Thymus (tissue), 11 donors: ENCODE measurements at regions not wholly inside any gene's neighbourhood (a gene's known extent, or its start where the extent isn't known, plus 50 kb on each side); places are given as distances from the start of the nearest gene placed in this dataset.

Experiments
- DNase-seq, 9 donors: peaks; one replicate each; pipeline ENCODE4 v3.0.0-alpha.2; 2013; ENCODE audit warnings: low spot score in 9 of 9, low read depth in 6 of 9, missing footprints in 1 of 9
- H3K27ac ChIP-seq, 2 donors: one replicate each; pipeline ENCODE4 v1.5.1; 2013; ENCODE audit warnings: control low read depth in 1 of 2, low read depth in 1 of 2, low read length in 1 of 2, mild to moderate bottlenecking in 1 of 2, moderate library complexity in 1 of 2
- H3K27me3 ChIP-seq, 2 donors: one replicate each; pipeline ENCODE4 v1.5.1; 2013; ENCODE audit warnings: low read length in 1 of 2; ENCODE audit not compliant: control insufficient read depth in 2 of 2, insufficient read depth in 1 of 2
- H3K36me3 ChIP-seq, 2 donors: one replicate each; pipeline ENCODE4 v1.5.1; 2013; ENCODE audit warnings: low read length in 1 of 2, mild to moderate bottlenecking in 1 of 2, moderate library complexity in 1 of 2; ENCODE audit not compliant: control insufficient read depth in 2 of 2, insufficient read depth in 2 of 2
- H3K4me1 ChIP-seq, 2 donors: one replicate each; pipeline ENCODE4 v1.5.1; 2013; ENCODE audit warnings: low read length in 2 of 2; ENCODE audit not compliant: control insufficient read depth in 2 of 2, insufficient read depth in 2 of 2
- H3K4me3 ChIP-seq, 2 donors: one replicate each; pipeline ENCODE4 v1.5.1; 2013; ENCODE audit warnings: low read length in 2 of 2, control low read depth in 1 of 2, mild to moderate bottlenecking in 1 of 2
- H3K9me3 ChIP-seq, 2 donors: one replicate each; pipeline ENCODE4 v1.5.1; 2013; ENCODE audit warnings: low read length in 1 of 2, mild to moderate bottlenecking in 1 of 2; ENCODE audit not compliant: control insufficient read depth in 2 of 2, insufficient read depth in 1 of 2
- WGBS: extraction: QIAGEN DNeasy Blood & Tissue Kit; methylation state at CpG from one replicate; pipeline ENCODE4 v1.1.7; 2013; 5-methylcytosine and 5-hydroxymethylcytosine counted together
- donor health status: healthy.

GRCh38 chr20:20897922-20898321 is 185.5 kb upstream of the RALGAPA2 start:
- no peak for DNase-seq
- 27% methylated on average over 4 of the region's 4 CpGs for WGBS

GRCh38 chr20:20897145-20897544 is 184.7 kb upstream of the RALGAPA2 start:
- no peak overlapping the region for H3K27ac ChIP-seq
- H3K36me3 ChIP-seq: no peaks in the 10 kb centered on the region
- H3K27me3 ChIP-seq: no peaks in the 10 kb centered on the region
- no peaks in the 10 kb centered on the region for H3K9me3 ChIP-seq
- H3K4me1 ChIP-seq: no peaks in the 10 kb centered on the region
- DNase-seq: no peak
- H3K4me3 ChIP-seq: no peak overlapping the region

More at GRCh38 chr20:20897922-20898321, 185.5 kb upstream of the RALGAPA2 start:
- Histone ChIP-seq H3K36me3 (no peaks in the 10 kb centered on the region), H3K4me1 (no peaks in the 10 kb centered on the region), H3K9me3 (no peaks in the 10 kb centered on the region), H3K27me3 (no peaks in the 10 kb centered on the region), H3K27ac (no peak overlapping the region), H3K4me3 (no peak overlapping the region)

- 92% methylated on average over 3 of the region's 3 CpGs for WGBS
Observed at GRCh38 chr20:20896606-20897005, 184.2 kb upstream of the RALGAPA2 start.

GRCh38 chr20:20895537-20895936 is 183.1 kb upstream of the RALGAPA2 start:
- DNase-seq: no peak
- H3K27ac ChIP-seq: no peak overlapping the region
- H3K9me3 ChIP-seq: no peaks in the 10 kb centered on the region
- no peaks in the 10 kb centered on the region for H3K27me3 ChIP-seq
- no peaks in the 10 kb centered on the region for H3K4me1 ChIP-seq
- no peaks in the 10 kb centered on the region for H3K36me3 ChIP-seq
- 93% methylated on average over 12 of the region's 12 CpGs for WGBS
- no peak overlapping the region for H3K4me3 ChIP-seq

More at GRCh38 chr20:20896606-20897005, 184.2 kb upstream of the RALGAPA2 start:
- DNase-seq: no peak
- Histone ChIP-seq H3K9me3 (no peaks in the 10 kb centered on the region), H3K27ac (no peak overlapping the region), H3K4me3 (no peak overlapping the region), H3K36me3 (no peaks in the 10 kb centered on the region), H3K4me1 (no peaks in the 10 kb centered on the region), H3K27me3 (no peaks in the 10 kb centered on the region)

- H3K4me3 ChIP-seq: no peak overlapping the region
- no peaks in the 10 kb centered on the region for H3K27me3 ChIP-seq
- no peak overlapping the region for H3K27ac ChIP-seq
- no peaks in the 10 kb centered on the region for H3K36me3 ChIP-seq
- DNase-seq: no peak
- H3K4me1 ChIP-seq: no peaks in the 10 kb centered on the region
- WGBS: 86% methylated on average over 13 of the region's 13 CpGs
- H3K9me3 ChIP-seq: no peaks in the 10 kb centered on the region
Observed at GRCh38 chr20:20894753-20895152, 182.3 kb upstream of the RALGAPA2 start.

- 78% methylated on average over 3 of the region's 3 CpGs for WGBS
Observed at GRCh38 chr20:20894280-20894679, 181.8 kb upstream of the RALGAPA2 start.

GRCh38 chr20:20892328-20892727 is 179.9 kb upstream of the RALGAPA2 start:
- H3K27me3 ChIP-seq: peaks cover 0 to 5% of the 10 kb centered on the region in 2 donors
- DNase-seq: no peak
- H3K9me3 ChIP-seq: no peaks in the 10 kb centered on the region
- 81% methylated on average over 5 of the region's 5 CpGs for WGBS
- H3K4me1 ChIP-seq: no peaks in the 10 kb centered on the region
- H3K4me3 ChIP-seq: no peak overlapping the region
- no peak overlapping the region for H3K27ac ChIP-seq
- no peaks in the 10 kb centered on the region for H3K36me3 ChIP-seq

More at GRCh38 chr20:20894280-20894679, 181.8 kb upstream of the RALGAPA2 start:
- no peak overlapping the region for H3K27ac ChIP-seq
- no peaks in the 10 kb centered on the region for H3K36me3 ChIP-seq
- DNase-seq: no peak
- H3K27me3 ChIP-seq: no peaks in the 10 kb centered on the region
- no peaks in the 10 kb centered on the region for H3K4me1 ChIP-seq
- H3K9me3 ChIP-seq: no peaks in the 10 kb centered on the region
- H3K4me3 ChIP-seq: no peak overlapping the region

- 95% methylated on average over 6 of the region's 6 CpGs for WGBS
- H3K9me3 ChIP-seq: no peaks in the 10 kb centered on the region
- no peak overlapping the region for H3K4me3 ChIP-seq
- no peak for DNase-seq
- H3K4me1 ChIP-seq: no peaks in the 10 kb centered on the region
- peaks cover 0 to 5% of the 10 kb centered on the region in 2 donors for H3K27me3 ChIP-seq
- no peak overlapping the region for H3K27ac ChIP-seq
- no peaks in the 10 kb centered on the region for H3K36me3 ChIP-seq
Observed at GRCh38 chr20:20890751-20891150, 178.3 kb upstream of the RALGAPA2 start.

GRCh38 chr20:20888936-20889335 is 176.5 kb upstream of the RALGAPA2 start:
- WGBS: 61% methylated on average over 8 of the region's 8 CpGs
- no peak overlapping the region for H3K4me3 ChIP-seq
- H3K36me3 ChIP-seq: no peaks in the 10 kb centered on the region
- H3K27me3 ChIP-seq: peaks cover 0 to 5% of the 10 kb centered on the region in 2 donors
- no peak for DNase-seq
- H3K9me3 ChIP-seq: no peaks in the 10 kb centered on the region
- H3K27ac ChIP-seq: no peak overlapping the region
- no peaks in the 10 kb centered on the region for H3K4me1 ChIP-seq

- Histone ChIP-seq H3K27me3 (peaks cover 0 to 5% of the 10 kb centered on the region in 2 donors), H3K36me3 (no peaks in the 10 kb centered on the region), H3K9me3 (no peaks in the 10 kb centered on the region), H3K4me1 (no peaks in the 10 kb centered on the region), H3K4me3 (no peak overlapping the region), H3K27ac (no peak overlapping the region)
- 96% methylated on average over 14 of the region's 14 CpGs for WGBS
- DNase-seq: no peak
Observed at GRCh38 chr20:20888266-20888656, 175.8 kb upstream of the RALGAPA2 start.
